OCI-LY7 (cell line): ENCODE measurements at regions not wholly inside any gene's neighbourhood (a gene's known extent, or its start where the extent isn't known, plus 50 kb on each side); places are given as distances from the start of the nearest gene placed in this dataset.

Source experiments
- EZH2phosphoT487 ChIP-seq: fragments of 200-600 bp; sonication (generic); IDR thresholded peaks from 2 replicates; pipeline ENCODE4 v1.6.1; 2018; ENCODE audit warnings: low read depth, borderline replicate concordance, mild to moderate bottlenecking, mixed run types, antibody characterized with exemption, low read length, moderate library complexity, mixed read lengths
- TF ChIP-seq, protein P1 (sequence below): fragments of 200-600 bp; sonication (generic); conservative IDR thresholded peaks from 2 replicates; pipeline ENCODE4 v1.5.1; 2014; ENCODE audit warnings: mild to moderate bottlenecking, antibody characterized with exemption, low read length, moderate library complexity, mixed read lengths

DNA sequence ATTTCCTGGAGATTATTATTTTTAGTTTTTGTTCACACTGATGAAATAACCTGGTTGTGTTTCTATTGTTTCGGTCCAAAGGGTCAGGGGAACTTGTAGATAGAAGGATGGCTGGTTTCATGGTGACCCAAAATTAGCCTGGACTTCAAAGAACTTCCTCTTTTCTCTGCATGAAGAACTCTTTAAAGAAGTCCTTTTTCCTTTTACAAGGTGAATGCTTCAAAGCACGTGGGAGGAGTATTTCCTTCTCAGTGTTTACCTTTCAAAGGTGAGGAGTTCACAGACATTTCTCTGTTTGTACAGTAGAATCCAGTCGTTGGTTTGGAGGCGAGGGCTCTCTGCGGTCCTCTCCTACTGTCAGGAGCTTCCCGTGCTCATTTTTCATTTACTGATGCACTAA is 561.7 kb downstream of the GATA3 start:
- TF ChIP-seq, protein P1, sequence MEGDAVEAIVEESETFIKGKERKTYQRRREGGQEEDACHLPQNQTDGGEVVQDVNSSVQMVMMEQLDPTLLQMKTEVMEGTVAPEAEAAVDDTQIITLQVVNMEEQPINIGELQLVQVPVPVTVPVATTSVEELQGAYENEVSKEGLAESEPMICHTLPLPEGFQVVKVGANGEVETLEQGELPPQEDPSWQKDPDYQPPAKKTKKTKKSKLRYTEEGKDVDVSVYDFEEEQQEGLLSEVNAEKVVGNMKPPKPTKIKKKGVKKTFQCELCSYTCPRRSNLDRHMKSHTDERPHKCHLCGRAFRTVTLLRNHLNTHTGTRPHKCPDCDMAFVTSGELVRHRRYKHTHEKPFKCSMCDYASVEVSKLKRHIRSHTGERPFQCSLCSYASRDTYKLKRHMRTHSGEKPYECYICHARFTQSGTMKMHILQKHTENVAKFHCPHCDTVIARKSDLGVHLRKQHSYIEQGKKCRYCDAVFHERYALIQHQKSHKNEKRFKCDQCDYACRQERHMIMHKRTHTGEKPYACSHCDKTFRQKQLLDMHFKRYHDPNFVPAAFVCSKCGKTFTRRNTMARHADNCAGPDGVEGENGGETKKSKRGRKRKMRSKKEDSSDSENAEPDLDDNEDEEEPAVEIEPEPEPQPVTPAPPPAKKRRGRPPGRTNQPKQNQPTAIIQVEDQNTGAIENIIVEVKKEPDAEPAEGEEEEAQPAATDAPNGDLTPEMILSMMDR, result no peak
- no peak for TF ChIP-seq EZH2phosphoT487
